ENCODE measurements at regions not wholly inside any gene's neighbourhood (a gene's known extent, or its start where the extent isn't known, plus 50 kb on each side); places are given as distances from the start of the nearest gene placed in this dataset.

DNA sequence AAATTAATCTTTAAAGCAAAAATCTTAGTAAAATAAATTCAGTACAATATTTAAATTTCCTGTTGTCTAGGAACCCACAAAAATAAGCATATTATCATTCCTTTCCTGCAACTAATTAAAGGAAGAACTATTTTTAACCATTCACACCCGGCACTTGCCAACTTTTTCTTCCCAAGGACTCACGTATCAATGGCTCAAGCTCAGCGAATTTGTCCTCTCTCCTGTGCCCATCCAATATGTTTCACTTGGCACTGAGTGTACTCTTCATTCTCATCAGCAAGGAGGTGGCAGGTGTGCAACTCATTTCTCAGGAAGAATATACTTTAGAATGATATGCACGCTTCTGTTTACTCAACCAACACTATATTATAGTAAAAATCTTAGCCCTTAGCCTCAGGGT, 419.4 kb downstream of the C6orf118 start:
- Histone ChIP-seq H3K27me3 (ENCODE audit: control insufficient read depth, extremely low read depth, insufficient read depth, low read length) (no peaks in the 10 kb centered on the region), H3K27ac (ENCODE audit: control insufficient read depth, insufficient read depth, low read length) (no peak overlapping the region), H3K9me1 (ENCODE audit: control insufficient read depth, extremely low read depth, insufficient read depth, low read length) (no peaks in the 10 kb centered on the region), H3K4me3 (ENCODE audit: control insufficient read depth in 2 of 3, extremely low read depth in 1 of 3, insufficient read depth in 2 of 3, low read depth in 1 of 3, low read length in 3 of 3) (no peak overlapping the region), H3K36me3 (ENCODE audit: control insufficient read depth in 2 of 2, extremely low read depth in 1 of 2, insufficient read depth in 2 of 2, low read length in 2 of 2) (no peaks in the 10 kb centered on the region), H3K9ac (ENCODE audit: control insufficient read depth, extremely low read depth, insufficient read depth, low read length) (no peak overlapping the region), H2AFZ (ENCODE audit: control insufficient read depth, low read length) (no peak overlapping the region), H3K79me2 (ENCODE audit: control insufficient read depth, insufficient read depth, low read length) (no peaks in the 10 kb centered on the region), H3K4me1 (ENCODE audit: control insufficient read depth, extremely low read depth, insufficient read depth, low read length) (no peaks in the 10 kb centered on the region), H3K9me3 (ENCODE audit: control insufficient read depth, low read depth, low read length) (no peaks in the 10 kb centered on the region), H4K20me1 (ENCODE audit: control insufficient read depth, extremely low read depth, insufficient read depth, low read length) (no peaks in the 10 kb centered on the region), H3K4me2 (ENCODE audit: control insufficient read depth, extremely low read depth, insufficient read depth, low read depth, low read length) (no peak overlapping the region)
- dilution Hi-C loops (cut with MboI; ENCODE audit: extremely low pct_ligation_motif_present, low sequenced_read_pairs), result no loop called here
- FAIRE-seq, result no peak
- DNase-seq (ENCODE audit: low read depth, low spot score), result no peak
- TF ChIP-seq EZH2 (IDR thresholded peaks at IDR 0.05; ENCODE audit: low read length), result no peak
- TF ChIP-seq, protein P1, sequence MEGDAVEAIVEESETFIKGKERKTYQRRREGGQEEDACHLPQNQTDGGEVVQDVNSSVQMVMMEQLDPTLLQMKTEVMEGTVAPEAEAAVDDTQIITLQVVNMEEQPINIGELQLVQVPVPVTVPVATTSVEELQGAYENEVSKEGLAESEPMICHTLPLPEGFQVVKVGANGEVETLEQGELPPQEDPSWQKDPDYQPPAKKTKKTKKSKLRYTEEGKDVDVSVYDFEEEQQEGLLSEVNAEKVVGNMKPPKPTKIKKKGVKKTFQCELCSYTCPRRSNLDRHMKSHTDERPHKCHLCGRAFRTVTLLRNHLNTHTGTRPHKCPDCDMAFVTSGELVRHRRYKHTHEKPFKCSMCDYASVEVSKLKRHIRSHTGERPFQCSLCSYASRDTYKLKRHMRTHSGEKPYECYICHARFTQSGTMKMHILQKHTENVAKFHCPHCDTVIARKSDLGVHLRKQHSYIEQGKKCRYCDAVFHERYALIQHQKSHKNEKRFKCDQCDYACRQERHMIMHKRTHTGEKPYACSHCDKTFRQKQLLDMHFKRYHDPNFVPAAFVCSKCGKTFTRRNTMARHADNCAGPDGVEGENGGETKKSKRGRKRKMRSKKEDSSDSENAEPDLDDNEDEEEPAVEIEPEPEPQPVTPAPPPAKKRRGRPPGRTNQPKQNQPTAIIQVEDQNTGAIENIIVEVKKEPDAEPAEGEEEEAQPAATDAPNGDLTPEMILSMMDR (optimal IDR thresholded peaks at IDR 0.05 in 1 of 3, IDR thresholded peaks at IDR 0.05 in 1 of 3, conservative IDR thresholded peaks at IDR 0.05 in 1 of 3; ENCODE audit: extremely low read depth in 1 of 3, insufficient read depth in 2 of 3, low read length in 3 of 3), result no peak

DNA sequence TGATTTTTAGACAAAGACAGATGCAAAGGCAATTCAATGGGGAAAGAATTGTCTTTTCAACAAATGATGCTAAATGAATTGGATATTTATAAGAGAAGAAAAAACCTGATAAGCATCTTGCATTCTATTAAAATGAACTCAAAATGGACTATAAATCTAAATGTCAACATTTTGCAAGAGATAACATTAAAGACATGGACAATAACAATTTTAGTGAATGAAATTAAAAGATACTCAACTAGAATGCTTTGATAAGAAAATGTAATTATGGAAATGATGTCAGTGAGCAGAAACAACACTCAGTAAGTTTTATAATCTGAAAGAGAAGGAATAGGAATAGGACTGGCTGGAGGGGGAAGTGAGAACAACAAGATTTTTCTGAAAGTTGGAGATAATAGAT, 421.7 kb downstream of the C6orf118 start:
- Histone ChIP-seq H2AFZ (ENCODE audit: control insufficient read depth, low read length) (no peak overlapping the region), H3K4me3 (ENCODE audit: control insufficient read depth in 2 of 3, extremely low read depth in 1 of 3, insufficient read depth in 2 of 3, low read depth in 1 of 3, low read length in 3 of 3) (no peak overlapping the region), H3K27me3 (ENCODE audit: control insufficient read depth, extremely low read depth, insufficient read depth, low read length) (no peaks in the 10 kb centered on the region), H3K9me1 (ENCODE audit: control insufficient read depth, extremely low read depth, insufficient read depth, low read length) (no peaks in the 10 kb centered on the region), H3K27ac (ENCODE audit: control insufficient read depth, insufficient read depth, low read length) (no peak overlapping the region), H4K20me1 (ENCODE audit: control insufficient read depth, extremely low read depth, insufficient read depth, low read length) (no peaks in the 10 kb centered on the region), H3K9me3 (ENCODE audit: control insufficient read depth, low read depth, low read length) (no peaks in the 10 kb centered on the region), H3K79me2 (ENCODE audit: control insufficient read depth, insufficient read depth, low read length) (no peaks in the 10 kb centered on the region), H3K9ac (ENCODE audit: control insufficient read depth, extremely low read depth, insufficient read depth, low read length) (no peak overlapping the region), H3K4me2 (ENCODE audit: control insufficient read depth, extremely low read depth, insufficient read depth, low read depth, low read length) (no peak overlapping the region), H3K36me3 (ENCODE audit: control insufficient read depth in 2 of 2, extremely low read depth in 1 of 2, insufficient read depth in 2 of 2, low read length in 2 of 2) (no peaks in the 10 kb centered on the region), H3K4me1 (ENCODE audit: control insufficient read depth, extremely low read depth, insufficient read depth, low read length) (no peaks in the 10 kb centered on the region)
- dilution Hi-C loops (cut with MboI; ENCODE audit: extremely low pct_ligation_motif_present, low sequenced_read_pairs), result no loop called here
- FAIRE-seq (no peak), DNase-seq (ENCODE audit: low read depth, low spot score) (no peak)
- TF ChIP-seq, protein P1 (optimal IDR thresholded peaks at IDR 0.05 in 1 of 3, IDR thresholded peaks at IDR 0.05 in 1 of 3, conservative IDR thresholded peaks at IDR 0.05 in 1 of 3; ENCODE audit: extremely low read depth in 1 of 3, insufficient read depth in 2 of 3, low read length in 3 of 3), result no peak
- TF ChIP-seq EZH2 (IDR thresholded peaks at IDR 0.05; ENCODE audit: low read length), result no peak

Measured in keratinocyte (primary cell).